Lower leg skin (tissue), 4 donors: ENCODE measurements at regions not wholly inside any gene's neighbourhood (a gene's known extent, or its start where the extent isn't known, plus 50 kb on each side); places are given as distances from the start of the nearest gene placed in this dataset.

Source experiments
- DNase-seq, 2 donors: peaks; one replicate each; pipeline ENCODE4 v3.0.0-alpha.2; 2019; ENCODE audit warnings: low spot score in 2 of 2
- H3K4me3 ChIP-seq: fragments of 200-600 bp; sonication (generic); 2 replicates; pipeline ENCODE4 v1.5.1; 2017; ENCODE audit warnings: mild to moderate bottlenecking, low read depth; ENCODE audit not compliant: poor library complexity, severe bottlenecking
- POLR2A ChIP-seq, 2 donors: fragments of 450-650 bp; IDR thresholded peaks; one replicate each; pipeline ENCODE4 v1.6.1; 2016 to 2017; ENCODE audit warnings: antibody characterized with exemption in 2 of 2, mild to moderate bottlenecking in 1 of 2, moderate library complexity in 1 of 2
- WGBS, 2 donors: methylation state at CpG; one replicate each; pipeline ENCODE4 v1.1.5; 2018; 5-methylcytosine and 5-hydroxymethylcytosine counted together
- intact Hi-C: fragments of 100-400 bp; cut with DNase I; formaldehyde crosslinking; loops from one replicate; pipeline ENCODE4 v1.15.0; 2023; ENCODE audit warnings: low total_unique reads
- TF ChIP-seq, protein P1 (sequence below), 3 donors: fragments of 450-650 bp; IDR thresholded peaks; one replicate each; pipeline ENCODE4 v1.5.1; 2016; ENCODE audit warnings: antibody characterized with exemption in 3 of 3, mild to moderate bottlenecking in 3 of 3, moderate library complexity in 2 of 3

DNA sequence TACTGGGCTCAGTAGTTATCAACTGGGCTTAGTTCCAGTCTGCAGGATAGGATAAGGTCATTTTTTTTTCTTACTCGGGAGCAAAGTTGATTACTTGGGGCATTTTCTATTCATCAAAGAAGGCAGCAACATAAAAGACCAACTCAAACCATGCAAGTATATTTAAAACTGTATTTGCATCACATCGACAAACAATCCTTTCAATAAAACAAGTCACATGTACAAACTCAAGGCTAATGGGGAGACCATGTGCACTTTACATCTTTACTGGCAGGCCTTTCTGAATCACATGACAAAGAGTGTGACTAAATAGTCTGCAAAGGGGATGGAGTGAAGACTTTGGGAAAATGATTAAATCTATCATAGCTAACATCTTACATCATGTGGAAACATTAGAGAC, 610.4 kb upstream of the BOD1L1 start:
- WGBS, 2 donors = 72 to 83% methylated on average over 2 of the region's 2 CpGs
- no peak overlapping the region for H3K4me3 ChIP-seq
- intact Hi-C loops = no loop called here
- TF ChIP-seq, protein P1, sequence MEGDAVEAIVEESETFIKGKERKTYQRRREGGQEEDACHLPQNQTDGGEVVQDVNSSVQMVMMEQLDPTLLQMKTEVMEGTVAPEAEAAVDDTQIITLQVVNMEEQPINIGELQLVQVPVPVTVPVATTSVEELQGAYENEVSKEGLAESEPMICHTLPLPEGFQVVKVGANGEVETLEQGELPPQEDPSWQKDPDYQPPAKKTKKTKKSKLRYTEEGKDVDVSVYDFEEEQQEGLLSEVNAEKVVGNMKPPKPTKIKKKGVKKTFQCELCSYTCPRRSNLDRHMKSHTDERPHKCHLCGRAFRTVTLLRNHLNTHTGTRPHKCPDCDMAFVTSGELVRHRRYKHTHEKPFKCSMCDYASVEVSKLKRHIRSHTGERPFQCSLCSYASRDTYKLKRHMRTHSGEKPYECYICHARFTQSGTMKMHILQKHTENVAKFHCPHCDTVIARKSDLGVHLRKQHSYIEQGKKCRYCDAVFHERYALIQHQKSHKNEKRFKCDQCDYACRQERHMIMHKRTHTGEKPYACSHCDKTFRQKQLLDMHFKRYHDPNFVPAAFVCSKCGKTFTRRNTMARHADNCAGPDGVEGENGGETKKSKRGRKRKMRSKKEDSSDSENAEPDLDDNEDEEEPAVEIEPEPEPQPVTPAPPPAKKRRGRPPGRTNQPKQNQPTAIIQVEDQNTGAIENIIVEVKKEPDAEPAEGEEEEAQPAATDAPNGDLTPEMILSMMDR (IDR thresholded peaks at IDR 0.05) = no peak
- no peak for TF ChIP-seq POLR2A (IDR thresholded peaks at IDR 0.05)
- no peak for DNase-seq

DNA sequence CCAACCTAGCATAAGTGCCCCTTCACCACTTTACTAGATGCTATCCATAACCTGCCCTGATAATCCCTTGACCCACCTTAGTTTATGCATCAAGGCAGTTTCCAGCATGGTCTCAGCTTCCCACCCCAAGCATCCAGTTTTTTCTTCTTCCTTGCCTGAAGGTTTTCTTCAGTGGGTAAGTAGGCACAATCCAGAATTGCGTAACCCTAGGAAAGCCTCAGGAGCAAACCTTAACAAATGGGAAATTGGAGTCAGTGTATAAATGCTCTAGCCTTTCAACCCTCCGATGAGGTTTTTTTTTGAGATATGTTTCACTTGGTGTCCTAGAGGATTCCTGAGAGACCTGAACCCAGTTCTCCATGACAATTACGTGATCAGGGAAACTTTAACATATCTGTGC, 614.0 kb upstream of the BOD1L1 start:
- TF ChIP-seq, protein P1 (IDR thresholded peaks at IDR 0.05) = no peak
- TF ChIP-seq POLR2A (IDR thresholded peaks at IDR 0.05) = no peak
- no peak for DNase-seq
- 83 to 88% methylated on average over 3 of the region's 3 CpGs for WGBS, 2 donors
- no peak overlapping the region for H3K4me3 ChIP-seq
- intact Hi-C loops = no loop called here

DNA sequence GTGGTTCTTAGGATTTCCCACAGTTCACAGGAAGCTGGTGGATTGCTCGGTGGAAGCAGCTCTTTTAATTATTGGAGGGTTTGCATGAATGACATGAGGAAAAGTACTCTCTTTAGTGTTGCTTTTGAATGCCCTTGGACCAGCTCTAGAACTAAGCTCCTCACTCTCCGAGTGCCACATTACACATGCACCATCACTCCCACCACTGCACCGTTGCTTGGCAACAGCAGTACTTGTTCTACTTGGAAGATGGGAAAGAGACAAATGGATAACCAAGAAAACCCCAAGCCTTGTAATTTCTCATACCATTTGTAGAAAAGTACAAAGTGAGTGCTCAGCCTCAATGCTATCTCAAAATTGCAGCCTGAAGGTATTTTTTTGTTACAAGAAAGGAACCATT, 620.2 kb upstream of the BOD1L1 start:
- H3K4me3 ChIP-seq = no peak overlapping the region
- WGBS, 2 donors = 69 to 70% methylated on average over 3 of the region's 3 CpGs
- DNase-seq = no peak
- intact Hi-C loops = no loop called here
- TF ChIP-seq, protein P1 (IDR thresholded peaks at IDR 0.05) = no peak
- TF ChIP-seq POLR2A (IDR thresholded peaks at IDR 0.05) = no peak

DNA sequence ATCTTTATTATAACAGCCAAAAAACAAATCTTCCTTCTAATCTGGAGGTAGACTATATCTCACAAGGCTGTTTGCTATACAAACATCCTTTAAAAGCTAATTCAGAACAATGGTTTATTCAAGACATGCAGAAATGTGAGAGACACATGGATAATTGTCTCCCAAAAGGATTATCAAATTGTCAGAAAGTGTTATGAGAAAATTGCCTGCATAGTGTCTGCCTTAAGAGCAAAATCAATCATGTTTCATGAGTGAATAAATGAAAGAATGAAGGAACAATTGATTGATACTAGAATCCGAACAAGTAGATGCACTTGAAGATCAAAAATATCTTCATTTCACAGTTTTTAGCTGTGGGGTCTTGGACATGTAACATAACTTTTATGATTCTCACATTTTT, 621.7 kb upstream of the BOD1L1 start:
- WGBS, 2 donors = 79 to 83% methylated on average over 1 of the region's 1 CpG
- intact Hi-C loops = no loop called here
- no peak overlapping the region for H3K4me3 ChIP-seq
- DNase-seq = no peak
- TF ChIP-seq, protein P1 (IDR thresholded peaks at IDR 0.05) = no peak
- TF ChIP-seq POLR2A (IDR thresholded peaks at IDR 0.05) = no peak

DNA sequence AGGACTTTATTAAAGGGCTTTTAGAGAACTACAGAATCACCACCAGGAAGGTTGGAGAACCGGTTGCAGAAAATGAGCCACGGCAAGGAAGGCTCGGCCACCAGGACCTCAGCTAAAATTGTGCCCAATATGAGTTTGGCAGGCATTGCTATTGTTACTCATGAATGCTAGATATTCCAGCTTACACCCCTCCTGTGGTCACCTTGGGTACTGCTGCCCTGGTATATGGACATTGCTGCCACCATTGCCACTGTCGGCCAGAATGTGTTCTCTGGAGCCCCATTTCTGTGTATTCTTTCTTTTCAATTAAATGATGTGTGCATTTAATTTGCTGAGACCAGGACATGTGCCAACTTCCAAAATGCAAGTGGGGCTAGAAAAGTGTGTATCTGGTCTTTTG, 626.7 kb upstream of the BOD1L1 start:
- DNase-seq = peak in 1 of 2 donors; percentile 26
- H3K4me3 ChIP-seq = no peak overlapping the region
- TF ChIP-seq POLR2A (IDR thresholded peaks at IDR 0.05) = no peak
- TF ChIP-seq, protein P1 (IDR thresholded peaks at IDR 0.05) = no peak
- intact Hi-C loops = no loop called here
- 73 to 74% methylated on average over 4 of the region's 4 CpGs for WGBS, 2 donors

DNA sequence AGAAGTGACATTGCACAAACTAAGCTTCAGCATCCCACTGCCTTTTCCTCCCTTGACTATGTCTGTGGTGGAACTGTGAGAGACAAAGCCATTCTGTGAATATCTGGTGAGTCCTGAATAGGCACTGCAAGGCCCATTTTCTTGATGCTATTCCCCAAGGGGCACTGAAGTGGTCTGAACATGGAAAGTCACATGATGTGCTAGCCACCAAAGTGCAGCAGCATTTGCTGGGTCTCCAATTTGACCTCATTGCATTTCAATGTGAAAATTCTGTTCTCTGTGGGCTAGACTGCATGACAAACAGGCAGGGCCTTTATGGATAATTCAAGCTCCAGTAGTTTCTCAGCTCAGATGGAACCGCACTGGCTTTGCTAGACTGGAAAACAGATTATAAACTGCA, 627.4 kb upstream of the BOD1L1 start:
- DNase-seq = no peak
- no peak for TF ChIP-seq POLR2A (IDR thresholded peaks at IDR 0.05)
- TF ChIP-seq, protein P1 (IDR thresholded peaks at IDR 0.05) = no peak
- 81 to 90% methylated on average over 1 of the region's 1 CpG for WGBS, 2 donors
- intact Hi-C loops = no loop called here
- no peak overlapping the region for H3K4me3 ChIP-seq
